H1 (cell line): ENCODE measurements at regions not wholly inside any gene's neighbourhood (a gene's known extent, or its start where the extent isn't known, plus 50 kb on each side); places are given as distances from the start of the nearest gene placed in this dataset.

Experiments used
- CHD7 ChIP-seq: fragments of 300-600 bp; sonication (generic); IDR thresholded peaks from 2 replicates; pipeline ENCODE4 v1.7.1; 2012; ENCODE audit warnings: low read length, moderate library complexity, mild to moderate bottlenecking, inconsistent platforms; ENCODE audit not compliant: insufficient replicate concordance
- NANOG ChIP-seq: IDR thresholded peaks from 2 replicates; pipeline ENCODE4 v1.6.1; 2011; ENCODE audit warnings: low read length, low read depth, mild to moderate bottlenecking, inconsistent platforms; ENCODE audit not compliant: insufficient read depth, poor library complexity, severe bottlenecking
- RNF2 ChIP-seq: fragments of 200-900, 300-1000 bp; sonication (generic); IDR thresholded peaks from 2 replicates; pipeline ENCODE4 v1.7.1; 2016; ENCODE audit warnings: borderline replicate concordance, low read depth, mild to moderate bottlenecking, antibody characterized with exemption, low read length; ENCODE audit not compliant: poor library complexity, severe bottlenecking; ENCODE audit errors: missing control alignments
- TAF1 ChIP-seq: IDR thresholded peaks from 2 replicates; pipeline ENCODE4 v1.6.1; 2011; ENCODE audit warnings: mild to moderate bottlenecking, low read depth, low read length

- TF ChIP-seq TAF1: no peak
- TF ChIP-seq CHD7: no peak
- no peak for TF ChIP-seq NANOG
- no peak for TF ChIP-seq RNF2
Observed at GRCh38 chr22:49150801-49151221, 676.9 kb downstream of the BRD1 start (continued).
